DND-41 (cell line): ENCODE measurements at regions not wholly inside any gene's neighbourhood (a gene's known extent, or its start where the extent isn't known, plus 50 kb on each side); places are given as distances from the start of the nearest gene placed in this dataset.

Experiments used
- ATAC-seq: fragments of 200-7000 bp; cut with Tn5 transposase; 3 replicates; pipeline ENCODE4 v1.9.1; 2021; ENCODE audit warnings: low read depth; ENCODE audit not compliant: insufficient read depth
- DNase-seq: peaks from one replicate; pipeline ENCODE4 v3.0.0-alpha.2; 2020
- H2AFZ ChIP-seq: 2 replicates; pipeline ENCODE4 v1.6.0; 2012; ENCODE audit warnings: low read depth, low read length
- H3K27ac ChIP-seq: 2 replicates; pipeline ENCODE4 v1.5.1; 2012; ENCODE audit warnings: low read length, inconsistent platforms
- H3K27me3 ChIP-seq: fragments of 200-600 bp; sonication (generic); 2 replicates; pipeline ENCODE4 v1.6.0; 2012; ENCODE audit warnings: low read length, mild to moderate bottlenecking, inconsistent platforms; ENCODE audit not compliant: insufficient read depth, poor library complexity
- H3K36me3 ChIP-seq: 2 replicates; pipeline ENCODE4 v1.5.1; 2012; ENCODE audit warnings: low read length, inconsistent platforms; ENCODE audit not compliant: insufficient read depth
- H3K4me1 ChIP-seq: 2 replicates; pipeline ENCODE4 v1.5.1; 2012; ENCODE audit warnings: mild to moderate bottlenecking, low read length; ENCODE audit not compliant: insufficient read depth
- H3K4me2 ChIP-seq: 2 replicates; pipeline ENCODE4 v1.6.0; 2012; ENCODE audit warnings: mild to moderate bottlenecking, moderate library complexity, low read length, inconsistent platforms; ENCODE audit not compliant: insufficient read depth
- H3K4me3 ChIP-seq, 2 experiments: fragments of 200-600 bp in 1 of 2; shearing (Covaris generic) in 1 of 2; 2 replicates each; pipeline ENCODE4 v1.5.1; 2012 to 2016; ENCODE audit warnings: inconsistent platforms in 2 of 2, low read length in 2 of 2, mild to moderate bottlenecking in 2 of 2, low read depth in 1 of 2, moderate library complexity in 1 of 2
- H3K79me2 ChIP-seq: 2 replicates; pipeline ENCODE4 v1.6.0; 2012; ENCODE audit warnings: low read length, inconsistent platforms; ENCODE audit not compliant: insufficient read depth
- H3K9ac ChIP-seq: 2 replicates; pipeline ENCODE4 v1.6.0; 2012; ENCODE audit warnings: low read depth, mild to moderate bottlenecking, inconsistent platforms, low read length, moderate library complexity
- H3K9me3 ChIP-seq: 2 replicates; pipeline ENCODE4 v1.5.1; 2012; ENCODE audit warnings: low read length, moderate library complexity, mild to moderate bottlenecking, inconsistent platforms; ENCODE audit not compliant: insufficient read depth, severe bottlenecking
- H4K20me1 ChIP-seq: 2 replicates; pipeline ENCODE4 v1.6.0; 2012; ENCODE audit warnings: low read length; ENCODE audit not compliant: insufficient read depth
- EZH2 ChIP-seq: IDR thresholded peaks from 3 replicates; pipeline ENCODE4 v1.6.1; 2012; ENCODE audit warnings: borderline replicate concordance, low read depth, mild to moderate bottlenecking, moderate library complexity, low read length, inconsistent platforms; ENCODE audit not compliant: severe bottlenecking
- TF ChIP-seq, protein P1 (sequence below): IDR thresholded peaks from 2 replicates; pipeline ENCODE4 v1.5.1; 2012; ENCODE audit warnings: borderline replicate concordance, low read length, moderate library complexity, mild to moderate bottlenecking; ENCODE audit not compliant: poor library complexity, severe bottlenecking; ENCODE audit errors: extremely low read depth

DNA sequence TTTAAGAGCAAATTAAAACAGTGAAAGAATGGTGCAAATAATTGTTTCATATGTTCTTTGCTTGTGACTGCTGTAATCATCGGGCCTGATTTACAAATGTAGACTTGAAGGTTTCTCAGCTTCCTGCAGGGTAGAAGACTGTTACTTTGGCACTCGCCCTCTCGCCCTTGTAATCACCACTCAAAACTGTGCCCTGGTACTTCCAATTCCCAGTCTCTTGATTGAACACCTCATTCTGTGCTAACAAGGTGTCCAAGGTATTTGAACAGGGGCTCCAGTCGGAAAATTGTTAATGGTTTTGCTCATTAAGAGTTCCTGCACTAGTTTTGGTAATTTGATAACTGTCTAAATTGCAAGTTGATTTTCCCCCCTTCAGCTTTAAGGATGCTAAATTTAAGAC, 209.5 kb downstream of the ZIC1 start:
- H3K27me3 ChIP-seq, result no peaks in the 10 kb centered on the region
- H3K4me1 ChIP-seq, result no peaks in the 10 kb centered on the region
- H3K79me2 ChIP-seq, result no peaks in the 10 kb centered on the region
- H3K9me3 ChIP-seq, result no peaks in the 10 kb centered on the region
- DNase-seq (no peak), ATAC-seq (no peak)
- H3K27ac ChIP-seq, result no peak overlapping the region
- no peaks in the 10 kb centered on the region for H3K36me3 ChIP-seq
- no peaks in the 10 kb centered on the region for H4K20me1 ChIP-seq
- TF ChIP-seq EZH2, result no peak
- TF ChIP-seq, protein P1, sequence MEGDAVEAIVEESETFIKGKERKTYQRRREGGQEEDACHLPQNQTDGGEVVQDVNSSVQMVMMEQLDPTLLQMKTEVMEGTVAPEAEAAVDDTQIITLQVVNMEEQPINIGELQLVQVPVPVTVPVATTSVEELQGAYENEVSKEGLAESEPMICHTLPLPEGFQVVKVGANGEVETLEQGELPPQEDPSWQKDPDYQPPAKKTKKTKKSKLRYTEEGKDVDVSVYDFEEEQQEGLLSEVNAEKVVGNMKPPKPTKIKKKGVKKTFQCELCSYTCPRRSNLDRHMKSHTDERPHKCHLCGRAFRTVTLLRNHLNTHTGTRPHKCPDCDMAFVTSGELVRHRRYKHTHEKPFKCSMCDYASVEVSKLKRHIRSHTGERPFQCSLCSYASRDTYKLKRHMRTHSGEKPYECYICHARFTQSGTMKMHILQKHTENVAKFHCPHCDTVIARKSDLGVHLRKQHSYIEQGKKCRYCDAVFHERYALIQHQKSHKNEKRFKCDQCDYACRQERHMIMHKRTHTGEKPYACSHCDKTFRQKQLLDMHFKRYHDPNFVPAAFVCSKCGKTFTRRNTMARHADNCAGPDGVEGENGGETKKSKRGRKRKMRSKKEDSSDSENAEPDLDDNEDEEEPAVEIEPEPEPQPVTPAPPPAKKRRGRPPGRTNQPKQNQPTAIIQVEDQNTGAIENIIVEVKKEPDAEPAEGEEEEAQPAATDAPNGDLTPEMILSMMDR, result no peak
- no peak overlapping the region for H3K4me3 ChIP-seq
- H3K9ac ChIP-seq, result no peak overlapping the region
- H2AFZ ChIP-seq, result no peak overlapping the region
- no peak overlapping the region for H3K4me2 ChIP-seq

GRCh38 chr3:147619921-147620560, 210.9 kb downstream of the ZIC1 start:
- Histone ChIP-seq H3K79me2 (no peaks in the 10 kb centered on the region), H3K36me3 (no peaks in the 10 kb centered on the region), H3K4me3 (no peak overlapping the region), H3K27me3 (no peaks in the 10 kb centered on the region), H3K27ac (no peak overlapping the region), H3K9ac (no peak overlapping the region), H3K4me1 (no peaks in the 10 kb centered on the region), H2AFZ (no peak overlapping the region), H4K20me1 (no peaks in the 10 kb centered on the region), H3K9me3 (no peaks in the 10 kb centered on the region), H3K4me2 (no peak overlapping the region)
- ATAC-seq (no peak), DNase-seq (no peak)
- TF ChIP-seq, protein P1, result no peak
- TF ChIP-seq EZH2, result no peak

DNA sequence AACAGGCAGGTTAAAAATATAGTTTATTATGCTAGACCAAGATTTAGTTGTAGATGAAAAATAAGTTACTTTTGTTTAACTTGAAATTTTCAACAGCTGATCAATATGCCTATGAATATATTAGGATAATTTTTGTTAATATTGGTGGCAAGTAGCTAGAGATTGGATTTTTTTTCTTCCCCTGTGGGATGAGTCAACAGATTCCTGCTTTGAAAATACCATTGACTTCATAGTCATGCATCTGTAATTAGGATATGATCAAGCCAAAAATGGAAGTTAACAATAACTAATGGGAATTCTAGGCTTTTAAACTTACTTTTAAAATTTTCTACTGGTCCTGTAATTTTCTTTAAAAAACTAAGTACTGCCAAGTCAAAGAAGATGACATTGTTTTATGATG, 211.7 kb downstream of the ZIC1 start:
- TF ChIP-seq EZH2, result no peak
- TF ChIP-seq, protein P1, result no peak

DNA sequence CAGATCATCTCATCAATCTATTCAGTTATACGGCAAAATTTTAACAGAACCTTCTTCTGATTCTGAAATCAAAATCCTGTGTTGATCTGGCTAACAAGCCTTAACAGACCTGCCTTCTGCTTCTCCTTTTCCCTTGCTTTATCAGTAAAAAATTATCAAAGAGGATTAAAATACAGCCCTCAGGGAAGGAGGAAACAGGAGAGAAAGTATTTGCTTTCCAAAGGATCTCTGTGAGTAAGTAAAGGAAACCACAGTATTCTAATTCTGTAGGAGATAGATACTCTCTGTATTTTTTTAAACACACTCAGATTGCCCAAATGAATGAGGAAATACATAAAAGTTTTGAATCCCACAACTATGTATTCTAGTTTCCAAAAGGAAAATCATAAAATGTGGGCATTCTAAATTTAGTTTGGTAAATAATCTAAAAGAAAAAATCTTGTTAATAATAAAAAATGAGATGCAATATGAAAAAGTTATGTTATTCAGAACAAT, 221.8 kb downstream of the ZIC1 start:
- Histone ChIP-seq H3K27me3 (no peaks in the 10 kb centered on the region), H3K79me2 (no peaks in the 10 kb centered on the region), H3K9me3 (peaks cover 11% of the 10 kb centered on the region), H4K20me1 (no peaks in the 10 kb centered on the region), H2AFZ (no peak overlapping the region), H3K4me1 (no peaks in the 10 kb centered on the region), H3K9ac (no peak overlapping the region), H3K4me3 (no peak overlapping the region), H3K27ac (no peak overlapping the region), H3K4me2 (no peak overlapping the region), H3K36me3 (no peaks in the 10 kb centered on the region)
- DNase-seq (no peak), ATAC-seq (no peak)
- TF ChIP-seq EZH2, result no peak
- TF ChIP-seq, protein P1, result no peak

More for the DNA sequence above, 211.7 kb downstream of the ZIC1 start:
- ATAC-seq (no peak), DNase-seq (no peak)
- Histone ChIP-seq H3K79me2 (no peaks in the 10 kb centered on the region), H2AFZ (no peak overlapping the region), H3K9ac (no peak overlapping the region), H3K4me2 (no peak overlapping the region), H3K4me3 (no peak overlapping the region), H3K27me3 (no peaks in the 10 kb centered on the region), H3K27ac (no peak overlapping the region), H3K9me3 (no peaks in the 10 kb centered on the region), H3K4me1 (no peaks in the 10 kb centered on the region), H3K36me3 (no peaks in the 10 kb centered on the region), H4K20me1 (no peaks in the 10 kb centered on the region)
